K562 (cell line): ENCODE measurements at regions not wholly inside any gene's neighbourhood (a gene's known extent, or its start where the extent isn't known, plus 50 kb on each side); places are given as distances from the start of the nearest gene placed in this dataset.

Source experiments
- ATAC-seq: fragments of 200-7000 bp; cut with Tn5 transposase; 3 replicates; pipeline ENCODE4 v1.9.1; 2020; ENCODE audit warnings: moderate library complexity
- BruUV-seq: library from RNA; stranded (reverse); fragments of 400-500 nt; replicated peaks from 2 replicates; lab custom pipeline; 2021; lab: Mats Ljungman, UMichigan
- CTCF ChIA-PET: fragments of 300-600 bp; formaldehyde crosslinking; extraction: SDS; loops from one replicate; lab custom pipeline; 2021; ENCODE audit warnings: low intra/inter-chr PET ratio; lab: Yijun Ruan, JAX
- POLR2A ChIA-PET: fragments of 300-600, 350-650 bp; sonication (Branson Sonifier 250); formaldehyde crosslinking; extraction: SDS; loops from one replicate; lab custom pipeline; 2021; ENCODE audit warnings: antibody characterized with exemption, inconsistent platforms; lab: Yijun Ruan, JAX
- DNase-seq, 4 experiments: peaks; one replicate each; pipeline versions ENCODE4 v3.0.0 to v3.0.0-alpha.2; 2011 to 2018; ENCODE audit warnings: low spot score in 3 of 4, mixed read lengths in 3 of 4; ENCODE audit errors: extremely low read depth in 1 of 4
- FAIRE-seq: peaks from 2 replicates; lab custom pipeline; 2011; peaks lifted over from hg19 to GRCh38; lab: Jason Lieb, UNC
- H2AFZ ChIP-seq: 2 replicates; pipeline ENCODE4 v1.6.0; 2011; ENCODE audit warnings: low read depth, low read length, control low read depth, inconsistent platforms
- H3K27ac ChIP-seq: fragments of 200-600 bp; 3 replicates; pipeline ENCODE4 v1.8.0; 2011; ENCODE audit warnings: low read depth, mild to moderate bottlenecking, control low read depth, inconsistent platforms, low read length, moderate library complexity, mixed read lengths; ENCODE audit errors: extremely low read depth
- H3K27me3 ChIP-seq, 2 experiments: fragments of 300-600 bp in 1 of 2; 2 replicates in 1 of 2; 3 replicates in 1 of 2; pipeline versions ENCODE4 v1.6.0 to v1.8.0; 2011; ENCODE audit warnings: inconsistent platforms in 2 of 2, low read length in 2 of 2, mild to moderate bottlenecking in 1 of 2, mixed read lengths in 1 of 2, moderate library complexity in 1 of 2; ENCODE audit not compliant: control insufficient read depth in 2 of 2, insufficient read depth in 2 of 2
- H3K36me3 ChIP-seq: fragments of 300-600 bp; 3 replicates; pipeline ENCODE4 v1.8.0; 2011; ENCODE audit warnings: mild to moderate bottlenecking, low read length, inconsistent platforms; ENCODE audit not compliant: control insufficient read depth, insufficient read depth
- H3K4me1 ChIP-seq, 2 experiments: fragments of 200-600 bp in 1 of 2; replicated peaks in 1 of 2; 2 replicates in 1 of 2; 3 replicates in 1 of 2; pipeline versions ENCODE4 v1.5.1 to v1.8.0; 2011; ENCODE audit warnings: inconsistent platforms in 2 of 2, low read length in 2 of 2, mild to moderate bottlenecking in 1 of 2, mixed read lengths in 1 of 2, moderate library complexity in 1 of 2; ENCODE audit not compliant: control insufficient read depth in 2 of 2, insufficient read depth in 2 of 2
- H3K4me2 ChIP-seq: 2 replicates; pipeline ENCODE4 v1.6.1; 2011; ENCODE audit warnings: low read length, control low read depth, inconsistent platforms, mixed read lengths; ENCODE audit not compliant: insufficient read depth
- H3K4me3 ChIP-seq: fragments of 200-600 bp; sonication (generic), shearing (Covaris generic); 2 replicates; pipeline ENCODE4 v1.5.1; 2016; ENCODE audit warnings: control low read depth, inconsistent platforms
- H3K79me2 ChIP-seq: fragments of 200-600 bp; 3 replicates; pipeline ENCODE4 v1.8.0; 2011; ENCODE audit warnings: low read length, inconsistent platforms; ENCODE audit not compliant: control insufficient read depth, insufficient read depth
- H3K9ac ChIP-seq, 2 experiments: 2 replicates each; pipeline versions ENCODE4 v1.6.0 to v1.6.1; 2011; ENCODE audit warnings: low read depth in 2 of 2, low read length in 2 of 2, control low read depth in 1 of 2, inconsistent platforms in 1 of 2, mild to moderate bottlenecking in 1 of 2, mixed read lengths in 1 of 2; ENCODE audit not compliant: insufficient read depth in 1 of 2
- H3K9me1 ChIP-seq: one replicate; pipeline ENCODE4 v1.6.0; 2011; ENCODE audit warnings: inconsistent platforms, mild to moderate bottlenecking, low read length, moderate library complexity; ENCODE audit not compliant: control insufficient read depth, insufficient read depth
- H3K9me3 ChIP-seq: replicated peaks from 2 replicates; pipeline ENCODE4 v1.5.1; 2011; ENCODE audit warnings: low read depth, low read length, inconsistent platforms; ENCODE audit not compliant: control insufficient read depth, insufficient read depth
- H4K20me1 ChIP-seq: replicated peaks from 2 replicates; pipeline ENCODE4 v1.6.1; 2011; ENCODE audit warnings: low read length, inconsistent platforms, mixed read lengths; ENCODE audit not compliant: control insufficient read depth, insufficient read depth
- CEBPB ChIP-seq: fragments of 450-650 bp; IDR thresholded peaks from 2 replicates; pipeline ENCODE4 v1.6.1; 2016; ENCODE audit warnings: missing genetic modification characterization, missing compliant biosample characterization
- DACH1 ChIP-seq: fragments of 450-650 bp; IDR thresholded peaks from 2 replicates; pipeline ENCODE4 v1.6.1; 2018; ENCODE audit not compliant: partially characterized antibody
- HLTF ChIP-seq: fragments of 450-650 bp; IDR thresholded peaks from 2 replicates; pipeline ENCODE4 v1.6.1; 2016
- IFI16 ChIP-seq: fragments of 250-450 bp; sonication (Bioruptor Pico); IDR thresholded peaks from 2 replicates; pipeline ENCODE4 v2.1.2; 2022; ENCODE audit warnings: mild to moderate bottlenecking, inconsistent platforms
- MAFF ChIP-seq: IDR thresholded peaks from 2 replicates; pipeline ENCODE4 v1.6.1; 2012; ENCODE audit warnings: low read length, improper control_type of control experiment
- POLR2H ChIP-seq: IDR thresholded peaks from 2 replicates; pipeline ENCODE4 v1.6.1; 2016; ENCODE audit warnings: missing genetic modification characterization, low read depth, mild to moderate bottlenecking, control low read depth, missing compliant biosample characterization, moderate library complexity
- PTTG1 ChIP-seq: fragments of 450-650 bp; IDR thresholded peaks from 2 replicates; pipeline ENCODE4 v1.6.1; 2016; ENCODE audit warnings: low read depth, mild to moderate bottlenecking, missing genetic modification characterization, missing compliant biosample characterization
- STAT5B ChIP-seq: fragments of 250-450 bp; sonication (Bioruptor Pico); IDR thresholded peaks from 2 replicates; pipeline ENCODE4 v1.8.0; 2021; ENCODE audit warnings: mild to moderate bottlenecking, inconsistent platforms
- WHSC1 ChIP-seq: IDR thresholded peaks from one replicate; pipeline ENCODE4 v1.6.1; 2012; ENCODE audit warnings: low read length, control low read depth, inconsistent platforms
- XRCC4 ChIP-seq: IDR thresholded peaks from one replicate; pipeline ENCODE4 v1.6.1; 2011; ENCODE audit not compliant: insufficient read depth, insufficient read length; ENCODE audit errors: extremely low read depth
- ZNF217 ChIP-seq: sonication (generic); formaldehyde crosslinking; IDR thresholded peaks from 2 replicates; pipeline ENCODE4 v1.8.0; 2022; ENCODE audit warnings: mild to moderate bottlenecking, missing genetic modification reagents
- ZNF431 ChIP-seq: sonication (generic); formaldehyde crosslinking; IDR thresholded peaks from 2 replicates; pipeline ENCODE4 v1.8.0; 2022; ENCODE audit warnings: mild to moderate bottlenecking, missing genetic modification reagents
- WGBS: fragments of 100-300 bp; shearing (Covaris generic); methylation state at CpG from one replicate; pipeline ENCODE4 v1.1.6; 2016; ENCODE audit warnings: low coverage, mixed read lengths; ENCODE audit not compliant: insufficient coverage; ENCODE audit errors: missing lambda C conversion rate; 5-methylcytosine and 5-hydroxymethylcytosine counted together
- in situ Hi-C: fragments of 300-500 bp; cut with MboI; formaldehyde crosslinking; loops from 4 replicates; pipeline ENCODE4 v1.15.0; 2018; ENCODE audit warnings: inconsistent platforms, mixed read lengths
- intact Hi-C: fragments of 100-400 bp; cut with micrococcal nuclease; formaldehyde crosslinking; loops from 2 replicates; pipeline ENCODE4 v1.14.2; 2022
- TF ChIP-seq, protein P1 (sequence below): sonication (generic); formaldehyde crosslinking; IDR thresholded peaks from 2 replicates; pipeline ENCODE4 v1.4.0; 2020; ENCODE audit warnings: mild to moderate bottlenecking, missing genetic modification reagents

- TF ChIP-seq, protein P1, sequence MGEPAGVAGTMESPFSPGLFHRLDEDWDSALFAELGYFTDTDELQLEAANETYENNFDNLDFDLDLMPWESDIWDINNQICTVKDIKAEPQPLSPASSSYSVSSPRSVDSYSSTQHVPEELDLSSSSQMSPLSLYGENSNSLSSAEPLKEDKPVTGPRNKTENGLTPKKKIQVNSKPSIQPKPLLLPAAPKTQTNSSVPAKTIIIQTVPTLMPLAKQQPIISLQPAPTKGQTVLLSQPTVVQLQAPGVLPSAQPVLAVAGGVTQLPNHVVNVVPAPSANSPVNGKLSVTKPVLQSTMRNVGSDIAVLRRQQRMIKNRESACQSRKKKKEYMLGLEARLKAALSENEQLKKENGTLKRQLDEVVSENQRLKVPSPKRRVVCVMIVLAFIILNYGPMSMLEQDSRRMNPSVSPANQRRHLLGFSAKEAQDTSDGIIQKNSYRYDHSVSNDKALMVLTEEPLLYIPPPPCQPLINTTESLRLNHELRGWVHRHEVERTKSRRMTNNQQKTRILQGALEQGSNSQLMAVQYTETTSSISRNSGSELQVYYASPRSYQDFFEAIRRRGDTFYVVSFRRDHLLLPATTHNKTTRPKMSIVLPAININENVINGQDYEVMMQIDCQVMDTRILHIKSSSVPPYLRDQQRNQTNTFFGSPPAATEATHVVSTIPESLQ (CRISPR knock-in tag), result no peak
- TF ChIP-seq ZNF431 (CRISPR knock-in tag) (no peak), STAT5B (CRISPR knock-in tag) (no peak), WHSC1 (no peak), PTTG1 (tag) (no peak), CEBPB (tag) (no peak)
Observed at GRCh38 chr9:117523531-117524153, 108.8 kb upstream of the ASTN2 start (continued).

GRCh38 chr9:117521293-117521692 lies 106.4 kb upstream of the ASTN2 start:
- WGBS, result 0% methylated on average over 3 of the region's 4 CpGs
- no peaks in the 10 kb centered on the region for H3K9me3 ChIP-seq
- intact Hi-C loops, result no loop called here
- no peaks in the 10 kb centered on the region for H3K4me1 ChIP-seq
- no peaks in the 10 kb centered on the region for H3K27me3 ChIP-seq
- ChIA-PET POLR2A (no interaction called here), CTCF (no interaction called here)
- no peak for ATAC-seq
- no peaks in the 10 kb centered on the region for H4K20me1 ChIP-seq
- no peak overlapping the region for H3K4me3 ChIP-seq
- no peak overlapping the region for H3K9ac ChIP-seq
- H3K79me2 ChIP-seq, result no peaks in the 10 kb centered on the region
- no peak for FAIRE-seq
- no peak for DNase-seq
- in situ Hi-C loops, result no loop called here
- no peak overlapping the region for H3K27ac ChIP-seq
- no peaks in the 10 kb centered on the region for H3K36me3 ChIP-seq
- no TSS peak for BruUV-seq
- no peaks in the 10 kb centered on the region for H3K9me1 ChIP-seq
- H3K4me2 ChIP-seq, result no peak overlapping the region
- H2AFZ ChIP-seq, result no peak overlapping the region
- TF ChIP-seq HLTF (no peak), ZNF217 (CRISPR knock-in tag) (no peak), IFI16 (CRISPR knock-in tag) (no peak), XRCC4 (no peak), MAFF (no peak), DACH1 (no peak), POLR2H (tag) (no peak)
- TF ChIP-seq, protein P1 (CRISPR knock-in tag), result no peak
